ENCODE measurements at regions not wholly inside any gene's neighbourhood (a gene's known extent, or its start where the extent isn't known, plus 50 kb on each side); places are given as distances from the start of the nearest gene placed in this dataset.

GRCh38 chr18:69349912-69350597, 50.6 kb upstream of the DOK6 start:
- DNase-seq, result no peak
